ENCODE measurements at regions not wholly inside any gene's neighbourhood (a gene's known extent, or its start where the extent isn't known, plus 50 kb on each side); places are given as distances from the start of the nearest gene placed in this dataset.

DNA sequence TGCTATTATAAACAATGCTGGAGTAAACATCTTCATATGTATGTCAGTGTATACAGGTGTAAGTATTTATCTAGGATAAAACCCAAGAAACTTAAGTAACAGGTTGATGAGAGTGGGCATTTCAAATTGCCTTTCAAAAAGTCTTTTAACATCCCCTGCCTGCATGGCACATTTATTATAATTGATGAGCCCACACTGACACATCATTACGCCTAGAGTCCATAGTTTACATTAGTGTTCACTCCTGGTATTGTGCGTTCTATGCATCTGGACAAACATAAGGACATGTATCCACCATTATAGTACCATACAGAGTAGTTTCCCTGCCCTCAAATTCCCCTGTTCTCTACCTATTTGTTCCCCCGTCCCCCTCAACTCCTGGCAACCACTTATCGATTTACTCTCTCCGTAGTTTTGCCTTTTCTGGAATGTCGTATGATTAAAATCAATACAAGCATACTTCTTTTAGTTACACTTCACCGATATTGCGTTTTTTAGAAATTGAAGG is 53.7 kb downstream of the NACA2 start:
- WGBS, 2 experiments (ENCODE audit: extremely low coverage in 2 of 2, insufficient read length in 1 of 2): 77% methylated on average over 4 of the region's 8 CpGs; no CpG with 5 or more reads in 1 of the 2 experiments
- in situ Hi-C loops (cut with MboI; ENCODE audit: low sequenced_read_pairs): no loop called here

More for the DNA sequence above, 53.7 kb downstream of the NACA2 start:
- Histone ChIP-seq H3K36me3 (ENCODE audit: control insufficient read depth, insufficient read depth, low read length) (no peaks in the 10 kb centered on the region), H3K4me1 (ENCODE audit: control insufficient read depth, insufficient read depth, low read length) (no peaks in the 10 kb centered on the region), H3K56ac (ENCODE audit: extremely low read depth, insufficient read depth, low read length) (no peak overlapping the region), H2BK15ac (ENCODE audit: low read depth, low read length) (no peak overlapping the region), H3K9me3 (ENCODE audit: control insufficient read depth, insufficient read depth, low read length) (peaks cover 9% of the 10 kb centered on the region; the same call in 1 of the 2 replicates), H3K9me1 (ENCODE audit: insufficient read depth, low read length) (no peaks in the 10 kb centered on the region), H3K14ac (replicated peaks; ENCODE audit: low read depth, low read length) (no peak overlapping the region), H2BK20ac (ENCODE audit: low read depth, low read length) (no peak overlapping the region), H3K27ac (ENCODE audit: insufficient read depth, low read length) (no peak overlapping the region), H3K9ac (ENCODE audit: low read depth, low read length) (no peak overlapping the region), H3K4ac (ENCODE audit: low read depth, low read length) (no peak overlapping the region), H3K4me3 (ENCODE audit: insufficient read depth, low read depth, low read length) (no peak overlapping the region), H2AK9ac (replicated peaks; ENCODE audit: low read depth, low read length, poor library complexity) (no peak overlapping the region), H2BK120ac (ENCODE audit: low read depth, low read length) (no peak overlapping the region), H4K8ac (ENCODE audit: low read depth in 2 of 2, low read length in 2 of 2) (no peak overlapping the region), H3K23ac (ENCODE audit: low read depth, low read length) (no peak overlapping the region), H3K79me1 (ENCODE audit: low read depth in 1 of 2, low read length in 2 of 2) (no peaks in the 10 kb centered on the region), H3K4me2 (ENCODE audit: low read depth, low read length) (no peak overlapping the region), H2AFZ (replicated peaks; ENCODE audit: low read length, poor library complexity) (no peak overlapping the region), H4K5ac (ENCODE audit: low read depth, low read length) (no peak overlapping the region), H2BK5ac (ENCODE audit: low read depth, low read length, poor library complexity, severe bottlenecking) (no peak overlapping the region), H4K20me1 (ENCODE audit: insufficient read depth, low read length) (no peaks in the 10 kb centered on the region), H2AK5ac (ENCODE audit: low read depth, low read length) (no peak overlapping the region), H3K18ac (ENCODE audit: low read depth, low read length) (no peak overlapping the region), H4K91ac (ENCODE audit: insufficient read depth, low read depth, low read length) (no peak overlapping the region), H3K27me3 (ENCODE audit: control insufficient read depth, insufficient read depth, low read length) (no peaks in the 10 kb centered on the region; the same call in 1 of the 2 replicates)
- ATAC-seq (ENCODE audit: low read depth): no peak
- TF ChIP-seq SMC3 (IDR thresholded peaks at IDR 0.05; ENCODE audit: low read depth, low read length) (no peak), MAFK (IDR thresholded peaks at IDR 0.05; ENCODE audit: low read depth, low read length) (no peak), CEBPB (IDR thresholded peaks at IDR 0.05; ENCODE audit: low read depth, low read length) (no peak), MAZ (IDR thresholded peaks at IDR 0.05; ENCODE audit: borderline replicate concordance, low read depth, low read length) (no peak)
- TF ChIP-seq, protein P1, sequence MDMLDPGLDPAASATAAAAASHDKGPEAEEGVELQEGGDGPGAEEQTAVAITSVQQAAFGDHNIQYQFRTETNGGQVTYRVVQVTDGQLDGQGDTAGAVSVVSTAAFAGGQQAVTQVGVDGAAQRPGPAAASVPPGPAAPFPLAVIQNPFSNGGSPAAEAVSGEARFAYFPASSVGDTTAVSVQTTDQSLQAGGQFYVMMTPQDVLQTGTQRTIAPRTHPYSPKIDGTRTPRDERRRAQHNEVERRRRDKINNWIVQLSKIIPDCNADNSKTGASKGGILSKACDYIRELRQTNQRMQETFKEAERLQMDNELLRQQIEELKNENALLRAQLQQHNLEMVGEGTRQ (IDR thresholded peaks at IDR 0.05; ENCODE audit: low read depth, low read length): no peak
- intact Hi-C loops (cut with micrococcal nuclease): no loop called here
- ChIA-PET CTCF (no interaction called here), POLR2A (ENCODE audit: unreplicated experiment) (no interaction called here)
- DNase-seq: no peak
- dilution Hi-C loops (cut with HindIII; ENCODE audit: low sequenced_read_pairs, unreplicated experiment): no loop called here
- BruUV-seq (replicated peaks): no TSS peak

All from IMR-90 (cell line).